PFSK-1 (cell line): ENCODE measurements at regions not wholly inside any gene's neighbourhood (a gene's known extent, or its start where the extent isn't known, plus 50 kb on each side); places are given as distances from the start of the nearest gene placed in this dataset.

Source experiments
- POLR2AphosphoS5 ChIP-seq: IDR thresholded peaks from 2 replicates; pipeline ENCODE4 v1.6.1; 2012; ENCODE audit warnings: low read depth, mild to moderate bottlenecking, control low read depth, low read length, moderate library complexity
- REST ChIP-seq, 2 experiments: IDR thresholded peaks; 2 replicates each; pipeline versions ENCODE4 v1.6.1 to v1.8.0; 2011 to 2012; ENCODE audit warnings: low read depth in 2 of 2, low read length in 2 of 2, control low read depth in 1 of 2, inconsistent platforms in 1 of 2, mild to moderate bottlenecking in 1 of 2, moderate library complexity in 1 of 2; ENCODE audit not compliant: insufficient read depth in 1 of 2

DNA sequence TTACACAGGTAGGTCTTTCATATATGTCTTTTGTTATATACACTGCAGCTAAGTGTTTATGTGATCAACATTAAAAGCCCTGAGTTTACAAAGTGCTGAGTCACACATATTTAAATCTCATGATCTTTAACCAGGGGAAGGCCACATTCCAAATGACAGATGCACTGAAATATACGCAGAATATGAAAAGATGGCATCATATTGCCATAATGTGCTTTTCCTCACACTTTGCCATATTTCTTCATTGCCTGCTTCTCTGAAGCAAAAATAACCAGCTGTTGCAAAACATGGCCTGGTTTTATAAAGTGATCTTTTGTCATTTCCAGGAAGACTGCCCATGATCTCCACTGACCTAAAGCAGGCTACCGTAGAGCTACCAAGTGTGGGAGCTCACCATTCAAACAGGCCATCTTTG, 93.5 kb upstream of the MAPRE2 start:
- TF ChIP-seq REST (IDR thresholded peaks at IDR 0.05; ENCODE audit: insufficient read depth in 1 of 2, low read depth in 2 of 2, low read length in 2 of 2), result no peak
- no peak for TF ChIP-seq POLR2AphosphoS5
